DOHH2 (cell line): ENCODE measurements at regions not wholly inside any gene's neighbourhood (a gene's known extent, or its start where the extent isn't known, plus 50 kb on each side); places are given as distances from the start of the nearest gene placed in this dataset.

Experiments
- H3F3A ChIP-seq: fragments of 200-600 bp; sonication (generic), shearing (Covaris generic); 2 replicates; pipeline ENCODE4 v1.6.0; 2016; ENCODE audit warnings: antibody characterized with exemption, mild to moderate bottlenecking; ENCODE audit not compliant: control insufficient read depth, insufficient read depth
- H3K27ac ChIP-seq: fragments of 200-600 bp; sonication (generic); 2 replicates; pipeline ENCODE4 v1.5.1; 2014; ENCODE audit warnings: low read depth, mild to moderate bottlenecking, low read length, moderate library complexity
- H3K27me3 ChIP-seq: fragments of 200-600 bp; sonication (generic); 2 replicates; pipeline ENCODE4 v1.6.1; 2014; ENCODE audit warnings: mild to moderate bottlenecking, low read length, mixed read lengths; ENCODE audit not compliant: control insufficient read depth
- H3K36me3 ChIP-seq: fragments of 200-600 bp; sonication (generic); 2 replicates; pipeline ENCODE4 v1.6.1; 2014; ENCODE audit warnings: mild to moderate bottlenecking, low read length, moderate library complexity, mixed read lengths; ENCODE audit not compliant: control insufficient read depth
- H3K4me1 ChIP-seq: fragments of 200-600 bp; sonication (generic); 2 replicates; pipeline ENCODE4 v1.6.1; 2014; ENCODE audit warnings: mild to moderate bottlenecking, low read length, mixed read lengths; ENCODE audit not compliant: control insufficient read depth
- H3K4me2 ChIP-seq: fragments of 200-600 bp; sonication (generic); 2 replicates; pipeline ENCODE4 v1.6.0; 2014; ENCODE audit warnings: mild to moderate bottlenecking, low read length, moderate library complexity
- H3K4me3 ChIP-seq: fragments of 200-600 bp; sonication (generic); 2 replicates; pipeline ENCODE4 v1.5.1; 2014; ENCODE audit warnings: mild to moderate bottlenecking, low read length, mixed read lengths
- H3K79me2 ChIP-seq: fragments of 200-600 bp; sonication (generic); 2 replicates; pipeline ENCODE4 v1.6.1; 2014; ENCODE audit warnings: mild to moderate bottlenecking, low read length, mixed read lengths; ENCODE audit not compliant: control insufficient read depth
- H3K9me2 ChIP-seq: fragments of 200-600 bp; sonication (generic); replicated peaks from 2 replicates; pipeline ENCODE4 v1.6.1; 2014; ENCODE audit warnings: mild to moderate bottlenecking, low read length, mixed read lengths; ENCODE audit not compliant: control insufficient read depth
- H3K9me3 ChIP-seq: fragments of 200-600 bp; sonication (generic); 2 replicates; pipeline ENCODE4 v1.6.1; 2014; ENCODE audit warnings: antibody characterized with exemption, low read length, mixed read lengths; ENCODE audit not compliant: control insufficient read depth, insufficient read depth
- H4K20me1 ChIP-seq: fragments of 200-600 bp; sonication (generic); 2 replicates; pipeline ENCODE4 v1.6.0; 2014; ENCODE audit warnings: low read depth, mild to moderate bottlenecking, antibody characterized with exemption, low read length, moderate library complexity; ENCODE audit not compliant: control insufficient read depth, insufficient read depth
- CTCF ChIP-seq: fragments of 200-600 bp; sonication (generic); IDR thresholded peaks from one replicate; pipeline ENCODE4 v1.5.1; 2014; ENCODE audit warnings: antibody characterized with exemption, mild to moderate bottlenecking, low read depth, low read length; ENCODE audit not compliant: poor library complexity, severe bottlenecking
- EZH2phosphoT487 ChIP-seq: fragments of 200-600 bp; sonication (generic); IDR thresholded peaks from 2 replicates; pipeline ENCODE4 v1.6.1; 2017; ENCODE audit warnings: borderline replicate concordance, mild to moderate bottlenecking, antibody characterized with exemption, low read length, moderate library complexity, mixed read lengths

DNA sequence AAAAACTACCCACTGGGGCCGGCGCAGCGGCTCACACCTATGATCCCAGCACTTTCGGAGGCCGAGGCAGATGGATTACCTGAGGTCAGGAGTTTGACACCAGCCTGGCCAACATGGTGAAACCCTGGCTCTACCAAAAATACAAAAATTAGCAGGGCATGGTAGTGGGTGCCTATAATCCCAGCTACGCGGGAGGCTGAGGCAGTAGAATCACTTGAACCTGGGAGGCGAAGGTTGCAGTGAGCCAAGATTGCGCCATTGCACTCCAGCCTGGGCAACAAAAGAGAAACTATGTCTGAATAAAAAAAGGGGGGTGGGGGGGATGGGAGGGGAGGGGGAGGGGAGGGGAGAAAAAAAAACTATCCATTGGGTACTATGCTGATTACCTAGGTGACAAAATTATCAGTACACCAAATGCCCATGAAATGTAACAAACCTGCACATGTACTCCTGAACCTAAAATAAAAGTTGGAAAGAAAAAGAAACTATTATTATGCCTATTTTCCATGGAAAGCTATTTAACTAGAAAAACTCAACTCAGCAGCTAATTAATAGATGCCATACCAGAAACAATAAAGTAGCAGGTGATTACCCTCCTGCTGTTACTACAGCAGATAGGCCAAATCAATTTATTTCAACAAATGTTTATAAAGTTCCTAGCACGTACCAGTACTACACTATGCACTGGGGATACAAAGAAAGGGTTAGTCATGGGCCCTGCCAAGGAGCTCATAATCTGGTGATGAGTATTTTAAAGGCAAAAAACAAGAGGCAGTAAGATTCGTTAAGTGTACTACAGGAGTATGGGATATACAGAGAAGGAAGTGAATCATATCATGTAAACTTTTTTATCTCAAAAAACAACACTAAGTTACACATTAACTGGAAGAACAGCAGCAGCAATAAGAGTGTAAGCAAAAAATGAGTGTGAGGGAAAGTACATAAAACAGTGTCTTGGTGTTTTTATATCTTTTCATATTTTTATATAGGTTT lies 112.8 kb upstream of the SLC39A10 start:
- Histone ChIP-seq H3K4me3 (no peak overlapping the region), H3K36me3 (no peaks in the 10 kb centered on the region), H4K20me1 (no peaks in the 10 kb centered on the region), H3F3A (no peaks in the 10 kb centered on the region), H3K27me3 (no peaks in the 10 kb centered on the region), H3K4me2 (no peak overlapping the region), H3K79me2 (no peaks in the 10 kb centered on the region), H3K4me1 (peaks cover 4% of the 10 kb centered on the region), H3K9me2 (no peaks in the 10 kb centered on the region), H3K9me3 (no peaks in the 10 kb centered on the region; the same call in 1 of the 2 replicates), H3K27ac (no peak overlapping the region)
- no peak for TF ChIP-seq CTCF
- no peak for TF ChIP-seq EZH2phosphoT487

- Histone ChIP-seq H3K27me3 (no peaks in the 10 kb centered on the region), H3K4me3 (no peak overlapping the region), H3K4me2 (no peak overlapping the region), H3K27ac (no peak overlapping the region), H3K36me3 (no peaks in the 10 kb centered on the region), H3K9me3 (no peaks in the 10 kb centered on the region; the same call in 1 of the 2 replicates), H3K79me2 (no peaks in the 10 kb centered on the region), H4K20me1 (no peaks in the 10 kb centered on the region), H3F3A (no peaks in the 10 kb centered on the region), H3K9me2 (no peaks in the 10 kb centered on the region), H3K4me1 (peaks cover 14% of the 10 kb centered on the region)
- TF ChIP-seq CTCF: no peak
- TF ChIP-seq EZH2phosphoT487: no peak
These were observed 114.0 kb upstream of the SLC39A10 start for GRCh38 chr2:195543063-195543462.

DNA sequence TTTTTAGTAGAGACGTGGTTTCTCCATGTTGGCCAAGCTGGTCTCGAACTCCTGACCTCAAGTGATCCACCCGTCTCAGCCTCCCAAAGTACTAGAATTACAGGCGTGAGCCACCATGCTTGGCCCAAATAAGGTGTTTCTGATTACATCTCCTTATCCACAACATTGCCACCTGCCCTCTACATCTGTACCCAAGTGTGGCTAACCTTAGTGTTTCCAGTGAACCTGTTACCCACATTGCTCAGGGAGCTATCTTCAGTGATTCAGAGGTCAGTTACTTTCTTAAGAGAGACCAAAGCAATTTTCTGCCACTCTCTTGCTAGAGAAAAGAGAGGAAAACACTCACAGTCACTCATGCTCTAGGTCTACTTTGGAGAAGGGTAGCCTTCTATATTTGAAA lies 115.0 kb upstream of the SLC39A10 start:
- Histone ChIP-seq H3K36me3 (no peaks in the 10 kb centered on the region), H3K4me1 (peaks cover 14% of the 10 kb centered on the region)
- no peak for TF ChIP-seq EZH2phosphoT487
- TF ChIP-seq CTCF: no peak

More for the DNA sequence above, 115.0 kb upstream of the SLC39A10 start:
- no peak overlapping the region for H3K4me3 ChIP-seq
- no peaks in the 10 kb centered on the region for H3K27me3 ChIP-seq
- H3K9me2 ChIP-seq: no peaks in the 10 kb centered on the region
- no peak overlapping the region for H3K4me2 ChIP-seq
- no peaks in the 10 kb centered on the region for H4K20me1 ChIP-seq
- H3K9me3 ChIP-seq: no peaks in the 10 kb centered on the region; the same call in 1 of the 2 replicates
- no peaks in the 10 kb centered on the region for H3F3A ChIP-seq
- H3K79me2 ChIP-seq: no peaks in the 10 kb centered on the region
- no peak overlapping the region for H3K27ac ChIP-seq
